Thyroid gland (tissue), 4 donors: ENCODE measurements at regions not wholly inside any gene's neighbourhood (a gene's known extent, or its start where the extent isn't known, plus 50 kb on each side); places are given as distances from the start of the nearest gene placed in this dataset.

Experiments used
- DNase-seq, 2 donors: peaks; one replicate each; pipeline ENCODE4 v3.0.0-alpha.2; 2019
- H3K27ac ChIP-seq, 3 donors: fragments of 200-600 bp; sonication (generic); 1 replicate in 2 of 3; 2 replicates in 1 of 3; pipeline ENCODE4 v1.5.1; 2016 to 2019; ENCODE audit warnings: mild to moderate bottlenecking in 1 of 3, moderate library complexity in 1 of 3
- H3K27me3 ChIP-seq: fragments of 200-600 bp; sonication (generic); one replicate; pipeline ENCODE4 v1.5.1; 2019
- H3K36me3 ChIP-seq, 2 donors: fragments of 200-600 bp; sonication (generic); one replicate each; pipeline ENCODE4 v1.5.1; 2016 to 2019
- H3K4me1 ChIP-seq, 2 donors: fragments of 200-600 bp; sonication (generic); one replicate each; pipeline ENCODE4 v1.5.1; 2017 to 2019
- H3K4me3 ChIP-seq, 3 donors: fragments of 200-600 bp; sonication (generic); replicated peaks in 1 of 3; 1 replicate in 2 of 3; 2 replicates in 1 of 3; pipeline ENCODE4 v1.5.1; 2016; ENCODE audit warnings: mild to moderate bottlenecking in 1 of 3
- H3K9me3 ChIP-seq: fragments of 200-600 bp; sonication (generic); one replicate; pipeline ENCODE4 v1.5.1; 2017
- CTCF ChIP-seq, 6 experiments: fragments of 200-600 bp in 3 of 6; fragments of 450-650 bp in 3 of 6; sonication (generic) in 3 of 6; IDR thresholded peaks; one replicate each; pipeline ENCODE4 v1.5.1; 2016 to 2019; ENCODE audit warnings: antibody characterized with exemption in 6 of 6, mild to moderate bottlenecking in 2 of 6, inconsistent platforms in 1 of 6, moderate library complexity in 1 of 6
- POLR2A ChIP-seq, 2 donors: fragments of 450-650 bp; IDR thresholded peaks; one replicate each; pipeline ENCODE4 v1.6.1; 2017; ENCODE audit warnings: antibody characterized with exemption in 2 of 2, mild to moderate bottlenecking in 2 of 2, moderate library complexity in 1 of 2
- WGBS, 2 donors: methylation state at CpG; one replicate each; pipeline ENCODE4 v1.1.5; 2017; 5-methylcytosine and 5-hydroxymethylcytosine counted together
- intact Hi-C: fragments of 100-400 bp; cut with DNase I; formaldehyde crosslinking; loops from one replicate; pipeline ENCODE4 v1.15.1; 2023

GRCh38 chr20:50249447-50250388 is 59.1 kb downstream of the CEBPB start:
- no peak for DNase-seq
- no peak for TF ChIP-seq POLR2A (IDR thresholded peaks at IDR 0.05)
- TF ChIP-seq CTCF (IDR thresholded peaks at IDR 0.05) = no peak
- no peaks in the 10 kb centered on the region for H3K9me3 ChIP-seq
- H3K27me3 ChIP-seq = no peaks in the 10 kb centered on the region
- no peak overlapping the region for H3K4me3 ChIP-seq
- no peaks in the 10 kb centered on the region for H3K36me3 ChIP-seq
- 76 to 84% methylated on average over 11 of the region's 11 CpGs for WGBS, 2 donors
- intact Hi-C loops = no loop called here
- H3K4me1 ChIP-seq = peaks cover 16 to 23% of the 10 kb centered on the region in 2 donors
- H3K27ac ChIP-seq = no peak overlapping the region

- Histone ChIP-seq H3K27me3 (no peaks in the 10 kb centered on the region), H3K36me3 (no peaks in the 10 kb centered on the region), H3K27ac (no peak overlapping the region), H3K9me3 (no peaks in the 10 kb centered on the region), H3K4me1 (peaks cover 6 to 14% of the 10 kb centered on the region in 2 donors), H3K4me3 (no peak overlapping the region)
- TF ChIP-seq POLR2A (IDR thresholded peaks at IDR 0.05) (no peak), CTCF (IDR thresholded peaks at IDR 0.05) (no peak)
- WGBS, 2 donors = 85 to 91% methylated on average over 6 to 13 of the region's 15 CpGs
- intact Hi-C loops = no loop called here
- DNase-seq = peak in 1 of 2 donors; percentile 39
These were observed 60.2 kb downstream of the CEBPB start for GRCh38 chr20:50250679-50251382.

- 95 to 96% methylated on average over 11 of the region's 11 CpGs for WGBS, 2 donors
- Histone ChIP-seq H3K4me3 (no peak overlapping the region), H3K9me3 (no peaks in the 10 kb centered on the region), H3K4me1 (peaks cover 6 to 10% of the 10 kb centered on the region in 2 donors), H3K36me3 (no peaks in the 10 kb centered on the region), H3K27me3 (no peaks in the 10 kb centered on the region), H3K27ac (no peak overlapping the region)
- intact Hi-C loops = no loop called here
- no peak for DNase-seq
- TF ChIP-seq CTCF (IDR thresholded peaks at IDR 0.05) = no peak
- TF ChIP-seq POLR2A (IDR thresholded peaks at IDR 0.05) = no peak
These were observed 60.7 kb downstream of the CEBPB start for GRCh38 chr20:50251383-50251748.

GRCh38 chr20:50251992-50252511 is 61.4 kb downstream of the CEBPB start:
- Histone ChIP-seq H3K9me3 (no peaks in the 10 kb centered on the region), H3K27ac (no peak overlapping the region), H3K4me3 (no peak overlapping the region), H3K4me1 (peaks cover 0 to 3% of the 10 kb centered on the region in 2 donors), H3K27me3 (no peaks in the 10 kb centered on the region), H3K36me3 (no peaks in the 10 kb centered on the region)
- intact Hi-C loops = no loop called here
- no peak for TF ChIP-seq POLR2A (IDR thresholded peaks at IDR 0.05)
- TF ChIP-seq CTCF (IDR thresholded peaks at IDR 0.05) = no peak
- no peak for DNase-seq
- WGBS, 2 donors = 83 to 87% methylated on average over 7 of the region's 7 CpGs
